Gastroesophageal sphincter (tissue), 4 donors: ENCODE measurements at regions not wholly inside any gene's neighbourhood (a gene's known extent, or its start where the extent isn't known, plus 50 kb on each side); places are given as distances from the start of the nearest gene placed in this dataset.

Experiments
- ATAC-seq: fragments of 150-250 bp; one replicate; pipeline ENCODE4 v1.9.1; 2016; ENCODE audit warnings: mild to moderate bottlenecking, moderate library complexity
- H3K27ac ChIP-seq, 4 donors: fragments of 200-600 bp; sonication (generic) in 3 of 4; 1 replicate in 3 of 4; 2 replicates in 1 of 4; pipeline ENCODE4 v1.5.1; 2016 to 2019
- H3K27me3 ChIP-seq: fragments of 200-600 bp; sonication (generic); one replicate; pipeline ENCODE4 v1.5.1; 2019
- H3K36me3 ChIP-seq, 2 donors: fragments of 200-600 bp; sonication (generic); one replicate each; pipeline ENCODE4 v1.5.1; 2019; ENCODE audit warnings: control low read depth in 1 of 2
- H3K4me1 ChIP-seq, 3 donors: fragments of 200-600 bp; sonication (generic); 1 replicate in 2 of 3; 2 replicates in 1 of 3; pipeline ENCODE4 v1.5.1; 2016 to 2019; ENCODE audit warnings: control low read depth in 2 of 3
- H3K4me3 ChIP-seq, 2 donors: fragments of 200-600 bp; sonication (generic); one replicate each; pipeline ENCODE4 v1.5.1; 2019; ENCODE audit warnings: mild to moderate bottlenecking in 1 of 2, moderate library complexity in 1 of 2
- H3K9me3 ChIP-seq, 3 donors: fragments of 200-600 bp; sonication (generic); one replicate each; pipeline ENCODE4 v1.5.1; 2017 to 2019; ENCODE audit warnings: control low read depth in 2 of 3
- EP300 ChIP-seq: sonication (generic); formaldehyde crosslinking; IDR thresholded peaks from one replicate; pipeline ENCODE4 v1.6.1; 2017; ENCODE audit warnings: antibody characterized with exemption, mild to moderate bottlenecking
- POLR2A ChIP-seq, 2 donors: fragments of 450-650 bp; IDR thresholded peaks; one replicate each; pipeline ENCODE4 v1.6.1; 2017; ENCODE audit warnings: antibody characterized with exemption in 2 of 2, mild to moderate bottlenecking in 2 of 2, moderate library complexity in 1 of 2
- POLR2AphosphoS5 ChIP-seq: sonication (generic); formaldehyde crosslinking; IDR thresholded peaks from one replicate; pipeline ENCODE4 v1.6.1; 2017; ENCODE audit warnings: antibody characterized with exemption
- WGBS, 2 donors: methylation state at CpG; one replicate each; pipeline ENCODE4 v1.1.5; 2018; ENCODE audit warnings: low coverage in 1 of 2; 5-methylcytosine and 5-hydroxymethylcytosine counted together
- TF ChIP-seq, protein P1 (sequence below), 4 experiments: fragments of 200-600 bp in 2 of 4; fragments of 450-650 bp in 2 of 4; sonication (generic) in 1 of 4; IDR thresholded peaks; one replicate each; pipeline ENCODE4 v1.5.1; 2017 to 2019; ENCODE audit warnings: antibody characterized with exemption in 4 of 4, mild to moderate bottlenecking in 2 of 4, moderate library complexity in 2 of 4

DNA sequence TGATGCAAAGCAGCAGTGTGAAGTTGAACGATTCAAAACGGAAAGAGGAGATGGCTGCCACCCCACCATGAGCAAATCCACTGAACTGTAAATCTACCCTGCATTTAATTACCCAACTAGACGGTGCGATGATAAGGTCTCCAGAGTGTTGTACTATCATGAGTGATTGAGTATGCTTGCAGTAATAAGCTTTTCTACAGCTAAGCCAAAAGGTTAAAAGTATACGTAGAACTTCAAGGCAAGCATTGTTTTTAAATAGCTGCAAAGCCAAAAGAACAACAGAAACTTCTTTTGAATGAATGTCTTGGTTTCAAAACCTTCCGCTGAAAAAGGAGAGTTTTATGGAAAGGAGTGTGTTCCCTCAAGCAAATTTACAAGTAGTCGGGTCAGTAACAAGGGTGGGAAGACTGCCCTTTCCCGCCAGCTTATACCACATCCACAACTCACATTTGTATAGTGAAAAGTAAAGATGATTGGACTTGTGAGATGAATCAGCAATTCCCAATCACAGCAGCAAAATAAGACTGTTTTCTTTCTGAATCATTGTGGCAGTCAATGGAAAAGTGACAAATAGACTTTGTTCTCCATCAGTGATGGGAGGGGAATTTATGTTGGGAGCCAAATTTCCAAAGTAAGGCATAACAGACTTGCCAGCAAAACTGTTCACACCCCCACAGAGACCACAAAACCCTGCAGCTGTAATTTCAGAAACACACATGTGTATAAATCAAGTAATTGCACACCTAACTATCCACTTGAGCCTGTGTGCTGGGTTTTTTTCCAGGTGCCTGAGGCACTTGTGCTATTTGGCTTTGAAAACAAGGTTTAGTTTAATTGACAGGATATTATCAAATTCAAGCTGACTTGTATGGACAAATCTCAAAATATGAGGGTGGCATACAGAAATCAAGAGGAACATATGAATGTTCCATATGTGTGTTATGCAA, 407.7 kb upstream of the GRAMD2B start:
- 45 to 61% methylated on average over 7 of the region's 8 CpGs for WGBS, 2 donors
- Histone ChIP-seq H3K27me3 (no peaks in the 10 kb centered on the region), H3K4me3 (no peak overlapping the region), H3K4me1 (peaks cover 0 to 22% (median 0%) of the 10 kb centered on the region in 3 donors), H3K9me3 (no peaks in the 10 kb centered on the region), H3K27ac (no peak overlapping the region), H3K36me3 (no peaks in the 10 kb centered on the region)
- ATAC-seq, result no peak
- no peak for TF ChIP-seq POLR2A (IDR thresholded peaks at IDR 0.05)
- TF ChIP-seq POLR2AphosphoS5, result no peak
- no peak for TF ChIP-seq EP300
- TF ChIP-seq, protein P1, sequence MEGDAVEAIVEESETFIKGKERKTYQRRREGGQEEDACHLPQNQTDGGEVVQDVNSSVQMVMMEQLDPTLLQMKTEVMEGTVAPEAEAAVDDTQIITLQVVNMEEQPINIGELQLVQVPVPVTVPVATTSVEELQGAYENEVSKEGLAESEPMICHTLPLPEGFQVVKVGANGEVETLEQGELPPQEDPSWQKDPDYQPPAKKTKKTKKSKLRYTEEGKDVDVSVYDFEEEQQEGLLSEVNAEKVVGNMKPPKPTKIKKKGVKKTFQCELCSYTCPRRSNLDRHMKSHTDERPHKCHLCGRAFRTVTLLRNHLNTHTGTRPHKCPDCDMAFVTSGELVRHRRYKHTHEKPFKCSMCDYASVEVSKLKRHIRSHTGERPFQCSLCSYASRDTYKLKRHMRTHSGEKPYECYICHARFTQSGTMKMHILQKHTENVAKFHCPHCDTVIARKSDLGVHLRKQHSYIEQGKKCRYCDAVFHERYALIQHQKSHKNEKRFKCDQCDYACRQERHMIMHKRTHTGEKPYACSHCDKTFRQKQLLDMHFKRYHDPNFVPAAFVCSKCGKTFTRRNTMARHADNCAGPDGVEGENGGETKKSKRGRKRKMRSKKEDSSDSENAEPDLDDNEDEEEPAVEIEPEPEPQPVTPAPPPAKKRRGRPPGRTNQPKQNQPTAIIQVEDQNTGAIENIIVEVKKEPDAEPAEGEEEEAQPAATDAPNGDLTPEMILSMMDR (IDR thresholded peaks at IDR 0.05), result no peak

GRCh38 chr5:126016256-126016655, 407.0 kb upstream of the GRAMD2B start:
- Histone ChIP-seq H3K4me1 (peaks cover 0 to 22% (median 0%) of the 10 kb centered on the region in 3 donors), H3K9me3 (no peaks in the 10 kb centered on the region), H3K27me3 (no peaks in the 10 kb centered on the region), H3K27ac (no peak overlapping the region), H3K4me3 (no peak overlapping the region), H3K36me3 (no peaks in the 10 kb centered on the region)
- no peak for TF ChIP-seq POLR2A (IDR thresholded peaks at IDR 0.05)
- no peak for ATAC-seq
- WGBS, 2 donors, result 11 to 45% methylated on average over 1 of the region's 1 CpG

- WGBS, 2 donors, result 100% methylated on average over 2 of the region's 2 CpGs
- Histone ChIP-seq H3K27me3 (no peaks in the 10 kb centered on the region), H3K4me1 (peaks cover 0 to 22% (median 0%) of the 10 kb centered on the region in 3 donors), H3K36me3 (no peaks in the 10 kb centered on the region), H3K27ac (no peak overlapping the region), H3K4me3 (no peak overlapping the region), H3K9me3 (no peaks in the 10 kb centered on the region)
- no peak for ATAC-seq
- TF ChIP-seq, protein P1 (IDR thresholded peaks at IDR 0.05), result no peak
- TF ChIP-seq EP300 (no peak), POLR2A (IDR thresholded peaks at IDR 0.05) (no peak), POLR2AphosphoS5 (no peak)
These were observed 406.1 kb upstream of the GRAMD2B start for GRCh38 chr5:126017096-126017495.

DNA sequence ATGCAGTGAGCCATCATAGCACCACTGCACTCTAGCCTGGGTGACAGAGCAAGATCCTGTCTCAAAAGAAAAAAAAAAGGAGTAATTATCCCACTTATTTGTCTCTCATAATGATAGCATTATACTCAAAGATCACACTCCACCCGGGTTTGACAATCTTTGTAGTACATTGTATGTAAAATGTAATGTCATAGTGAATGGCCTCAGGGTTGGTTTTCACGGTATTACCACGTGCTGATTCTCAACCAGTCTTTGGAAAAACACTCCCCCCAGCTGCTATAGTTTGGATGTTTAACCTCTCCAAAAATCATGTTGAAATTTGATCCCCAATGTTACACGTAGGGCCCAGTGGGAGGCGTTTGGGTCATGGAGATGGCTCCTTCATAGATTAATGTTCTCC, 402.4 kb upstream of the GRAMD2B start:
- no peaks in the 10 kb centered on the region for H3K27me3 ChIP-seq
- peaks cover 0 to 8% (median 0%) of the 10 kb centered on the region in 3 donors for H3K4me1 ChIP-seq
- TF ChIP-seq EP300, result no peak
- no peaks in the 10 kb centered on the region for H3K9me3 ChIP-seq
- no peaks in the 10 kb centered on the region for H3K36me3 ChIP-seq
- H3K27ac ChIP-seq, result no peak overlapping the region
- no peak for ATAC-seq
- H3K4me3 ChIP-seq, result no peak overlapping the region
- 77 to 82% methylated on average over 3 to 5 of the region's 5 CpGs for WGBS, 2 donors

DNA sequence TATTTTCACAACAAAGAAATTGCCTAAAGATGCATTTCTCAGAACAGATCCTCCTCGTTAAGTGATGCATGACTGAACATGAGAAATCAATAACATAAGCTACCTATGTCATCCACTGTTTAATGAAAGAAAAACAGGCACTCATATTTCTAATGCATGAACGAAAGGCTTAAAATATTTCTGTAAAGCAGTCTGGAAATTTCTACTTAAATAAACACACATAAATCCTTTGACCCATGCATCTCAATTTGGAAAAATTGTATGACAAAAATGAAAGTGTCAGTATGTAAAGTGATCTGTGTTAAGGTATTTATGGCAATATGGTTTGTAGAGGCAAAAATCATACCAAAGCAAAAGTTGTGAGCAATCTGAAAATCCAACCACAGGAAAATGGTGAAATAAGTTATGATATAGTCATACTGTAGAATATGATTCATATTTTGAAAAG, 399.2 kb upstream of the GRAMD2B start:
- TF ChIP-seq POLR2AphosphoS5 (no peak), EP300 (no peak), POLR2A (IDR thresholded peaks at IDR 0.05) (no peak)
- TF ChIP-seq, protein P1 (IDR thresholded peaks at IDR 0.05), result no peak

GRCh38 chr5:126027149-126027548, 396.1 kb upstream of the GRAMD2B start:
- ATAC-seq, result no peak
- Histone ChIP-seq H3K4me3 (no peak overlapping the region), H3K4me1 (no peaks in the 10 kb centered on the region), H3K27ac (no peak overlapping the region), H3K27me3 (no peaks in the 10 kb centered on the region), H3K36me3 (no peaks in the 10 kb centered on the region), H3K9me3 (peaks cover 0 to 18% (median 0%) of the 10 kb centered on the region in 3 donors)
- 100% methylated on average over 2 of the region's 3 CpGs; no CpG with 5 or more reads in 1 of the 2 donors for WGBS, 2 donors
- TF ChIP-seq POLR2AphosphoS5, result no peak
- TF ChIP-seq POLR2A (IDR thresholded peaks at IDR 0.05), result no peak
- TF ChIP-seq, protein P1 (IDR thresholded peaks at IDR 0.05), result no peak
- no peak for TF ChIP-seq EP300

More for the DNA sequence above, 399.2 kb upstream of the GRAMD2B start:
- H3K9me3 ChIP-seq, result peaks cover 0 to 10% (median 0%) of the 10 kb centered on the region in 3 donors
- H3K4me1 ChIP-seq, result no peaks in the 10 kb centered on the region
- WGBS, 2 donors, result 62 to 74% methylated on average over 2 of the region's 2 CpGs
- no peak for ATAC-seq
- H3K27me3 ChIP-seq, result no peaks in the 10 kb centered on the region
- H3K36me3 ChIP-seq, result no peaks in the 10 kb centered on the region
- no peak overlapping the region for H3K27ac ChIP-seq
- H3K4me3 ChIP-seq, result no peak overlapping the region
